ENCODE measurements at regions not wholly inside any gene's neighbourhood (a gene's known extent, or its start where the extent isn't known, plus 50 kb on each side); places are given as distances from the start of the nearest gene placed in this dataset.
"Not testable (repeated sequence)": the region's sequence is repeated elsewhere in the genome, so short reads cannot be mapped to it uniquely, and the experiment has no call there.

DNA sequence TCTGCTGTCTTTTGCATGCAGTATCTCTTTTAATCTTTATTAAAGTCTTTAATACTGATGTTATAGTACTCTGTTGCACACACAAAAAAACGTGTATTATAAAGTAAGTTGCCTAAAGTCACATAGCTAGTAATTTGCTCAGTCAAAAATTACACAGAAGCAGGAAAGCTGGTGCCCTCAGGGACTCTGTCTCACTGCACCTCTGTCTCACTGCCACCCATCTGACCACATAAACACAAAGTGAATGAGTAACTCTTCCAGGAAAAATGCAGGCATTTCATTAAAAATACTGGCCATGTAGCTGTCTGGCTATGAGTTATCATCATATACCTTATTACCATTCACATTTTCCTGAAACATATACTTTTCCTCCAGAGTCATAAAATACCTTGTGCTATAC is 591.7 kb downstream of the CSNK1G3 start:
- H3K27ac Mint-ChIP-seq = no peak overlapping the region

DNA sequence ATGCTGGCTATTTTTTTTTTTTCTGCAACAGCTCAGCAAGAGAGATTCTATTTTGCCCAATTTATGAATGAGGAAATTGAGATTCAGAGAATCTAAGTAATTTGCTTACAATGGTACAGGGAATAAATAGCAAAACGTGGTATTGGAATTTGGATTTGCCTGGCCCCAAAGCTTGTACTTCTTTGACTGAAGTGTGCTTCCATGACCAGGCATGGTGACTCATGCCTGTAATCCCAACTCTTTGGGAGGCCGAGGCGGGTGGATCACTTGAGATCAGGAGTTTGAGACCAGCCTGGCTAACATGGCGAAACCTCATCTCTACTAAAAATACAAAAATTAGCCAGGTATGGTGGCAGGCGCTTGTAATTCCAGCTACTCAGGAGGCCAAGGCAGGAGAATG is 591.1 kb downstream of the CSNK1G3 start:
- H3K9me3 Mint-ChIP-seq (ENCODE audit: low read depth); H3K36me3 Mint-ChIP-seq (ENCODE audit: insufficient read depth); DNase-seq (ENCODE audit: low spot score, unreplicated experiment); H3K27ac Mint-ChIP-seq; H3K4me1 Mint-ChIP-seq (ENCODE audit: low read depth); H3K4me3 Mint-ChIP-seq (ENCODE audit: low read depth); H3K27me3 Mint-ChIP-seq: not testable (repeated sequence)

More for the DNA sequence above, 591.7 kb downstream of the CSNK1G3 start:
- H3K36me3 Mint-ChIP-seq (ENCODE audit: insufficient read depth) = no peaks in the 10 kb centered on the region
- H3K9me3 Mint-ChIP-seq (ENCODE audit: low read depth) = peaks cover 3% of the 10 kb centered on the region
- H3K27me3 Mint-ChIP-seq = no peaks in the 10 kb centered on the region
- H3K4me1 Mint-ChIP-seq (ENCODE audit: low read depth) = peaks cover 2% of the 10 kb centered on the region
- DNase-seq (ENCODE audit: low spot score, unreplicated experiment) = no peak
- TF ChIP-seq, protein P1, sequence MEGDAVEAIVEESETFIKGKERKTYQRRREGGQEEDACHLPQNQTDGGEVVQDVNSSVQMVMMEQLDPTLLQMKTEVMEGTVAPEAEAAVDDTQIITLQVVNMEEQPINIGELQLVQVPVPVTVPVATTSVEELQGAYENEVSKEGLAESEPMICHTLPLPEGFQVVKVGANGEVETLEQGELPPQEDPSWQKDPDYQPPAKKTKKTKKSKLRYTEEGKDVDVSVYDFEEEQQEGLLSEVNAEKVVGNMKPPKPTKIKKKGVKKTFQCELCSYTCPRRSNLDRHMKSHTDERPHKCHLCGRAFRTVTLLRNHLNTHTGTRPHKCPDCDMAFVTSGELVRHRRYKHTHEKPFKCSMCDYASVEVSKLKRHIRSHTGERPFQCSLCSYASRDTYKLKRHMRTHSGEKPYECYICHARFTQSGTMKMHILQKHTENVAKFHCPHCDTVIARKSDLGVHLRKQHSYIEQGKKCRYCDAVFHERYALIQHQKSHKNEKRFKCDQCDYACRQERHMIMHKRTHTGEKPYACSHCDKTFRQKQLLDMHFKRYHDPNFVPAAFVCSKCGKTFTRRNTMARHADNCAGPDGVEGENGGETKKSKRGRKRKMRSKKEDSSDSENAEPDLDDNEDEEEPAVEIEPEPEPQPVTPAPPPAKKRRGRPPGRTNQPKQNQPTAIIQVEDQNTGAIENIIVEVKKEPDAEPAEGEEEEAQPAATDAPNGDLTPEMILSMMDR (IDR thresholded peaks at IDR 0.05; ENCODE audit: unreplicated experiment) = no peak
- H3K4me3 Mint-ChIP-seq (ENCODE audit: low read depth) = no peak overlapping the region

DNA sequence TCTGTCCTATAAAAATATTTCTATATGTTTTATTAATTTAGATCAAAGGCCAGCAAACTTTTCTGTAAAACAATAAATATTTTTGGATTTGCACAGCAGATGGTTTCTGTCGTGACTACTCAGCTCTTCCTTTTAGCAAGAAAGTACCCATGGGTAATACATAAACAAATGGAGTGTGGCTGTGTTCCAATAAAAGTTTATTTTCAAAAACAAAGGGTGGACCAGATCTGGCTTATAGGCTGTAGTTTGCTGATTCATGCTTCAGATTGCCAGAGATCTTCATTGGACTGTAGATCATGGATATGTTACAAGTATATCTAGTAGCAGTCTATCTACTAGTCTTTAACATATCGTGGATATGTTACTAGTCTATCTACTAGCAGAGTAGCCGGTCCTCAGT is 590.5 kb downstream of the CSNK1G3 start:
- Mint-ChIP-seq H3K36me3 (ENCODE audit: insufficient read depth) (no peaks in the 10 kb centered on the region), H3K27ac (no peak overlapping the region), H3K27me3 (no peaks in the 10 kb centered on the region), H3K4me3 (ENCODE audit: low read depth) (no peak overlapping the region), H3K4me1 (ENCODE audit: low read depth) (no peaks in the 10 kb centered on the region), H3K9me3 (ENCODE audit: low read depth) (peaks cover 3% of the 10 kb centered on the region)
- no peak for DNase-seq (ENCODE audit: low spot score, unreplicated experiment)
- TF ChIP-seq, protein P1 (IDR thresholded peaks at IDR 0.05; ENCODE audit: unreplicated experiment) = no peak

DNA sequence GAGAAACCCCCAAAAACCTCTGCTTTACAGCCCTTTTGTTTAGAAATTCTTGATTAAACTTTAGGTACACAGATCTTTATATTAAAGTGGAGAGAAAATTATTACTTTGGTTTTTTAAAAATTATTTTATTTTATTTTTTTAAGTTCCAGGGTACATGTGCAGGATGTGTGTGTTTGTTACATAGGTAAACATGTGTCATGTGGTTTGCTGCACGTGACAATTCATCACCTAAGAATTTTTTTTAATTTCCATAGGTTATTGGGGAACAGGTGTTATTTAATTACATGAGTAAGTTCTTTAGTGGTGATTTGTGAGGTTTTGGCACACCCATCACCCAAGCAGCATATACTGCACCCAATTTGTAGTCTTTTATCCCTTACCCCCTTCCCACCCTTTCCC is 581.7 kb downstream of the CSNK1G3 start:
- DNase-seq (ENCODE audit: low spot score, unreplicated experiment) = no peak
- Mint-ChIP-seq H3K4me1 (ENCODE audit: low read depth) (peaks cover 13% of the 10 kb centered on the region), H3K36me3 (ENCODE audit: insufficient read depth) (peaks cover 3% of the 10 kb centered on the region), H3K4me3 (ENCODE audit: low read depth) (no peak overlapping the region), H3K27ac (no peak overlapping the region), H3K27me3 (no peaks in the 10 kb centered on the region), H3K9me3 (ENCODE audit: low read depth) (peaks cover 24% of the 10 kb centered on the region)
- TF ChIP-seq, protein P1 (IDR thresholded peaks at IDR 0.05; ENCODE audit: unreplicated experiment) = no peak

DNA sequence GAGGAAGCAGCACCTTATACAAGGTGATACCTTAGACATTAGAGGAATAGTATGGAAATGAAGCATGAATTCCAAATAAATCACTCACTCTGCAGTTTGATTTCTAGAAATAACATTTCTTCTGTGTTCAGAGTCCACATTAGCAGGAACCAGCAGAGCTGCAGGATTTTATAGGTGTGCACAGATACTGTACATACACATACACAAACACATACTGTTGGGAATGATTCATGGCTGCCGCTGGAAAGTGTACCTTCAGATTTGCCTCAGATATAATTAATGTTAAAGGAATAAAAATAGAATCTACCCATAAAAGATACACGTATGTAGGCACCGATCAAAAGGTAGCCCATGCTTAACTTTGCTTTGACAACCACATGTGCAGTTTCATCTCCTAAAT is 578.1 kb downstream of the CSNK1G3 start:
- Mint-ChIP-seq H3K9me3 (ENCODE audit: low read depth) (peaks cover 17% of the 10 kb centered on the region), H3K4me3 (ENCODE audit: low read depth) (no peak overlapping the region), H3K36me3 (ENCODE audit: insufficient read depth) (peaks cover 2% of the 10 kb centered on the region), H3K27ac (no peak overlapping the region), H3K27me3 (no peaks in the 10 kb centered on the region), H3K4me1 (ENCODE audit: low read depth) (peaks cover 27% of the 10 kb centered on the region)
- TF ChIP-seq, protein P1 (IDR thresholded peaks at IDR 0.05; ENCODE audit: unreplicated experiment) = no peak
- no peak for DNase-seq (ENCODE audit: low spot score, unreplicated experiment)

DNA sequence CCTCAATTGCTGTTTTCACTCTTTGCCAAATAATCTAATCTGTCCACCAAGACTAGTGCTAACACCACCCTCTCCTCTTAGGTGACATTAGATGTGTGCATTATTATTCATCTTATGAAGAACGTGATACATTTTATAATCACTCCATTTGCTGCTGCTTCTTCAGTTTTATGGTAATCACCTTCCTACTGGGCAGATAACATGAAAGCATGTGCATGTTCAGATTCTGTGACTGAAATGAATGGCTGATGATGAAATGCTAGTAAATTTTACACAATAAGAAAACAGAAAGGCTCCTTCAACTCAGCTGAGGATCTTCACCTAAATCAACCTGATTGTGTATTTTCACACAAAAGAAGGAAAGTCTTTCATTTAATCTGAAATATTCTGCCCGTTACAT is 577.6 kb downstream of the CSNK1G3 start:
- peaks cover 12% of the 10 kb centered on the region for H3K9me3 Mint-ChIP-seq (ENCODE audit: low read depth)
- TF ChIP-seq, protein P1 (IDR thresholded peaks at IDR 0.05; ENCODE audit: unreplicated experiment) = no peak
- peaks cover 27% of the 10 kb centered on the region for H3K4me1 Mint-ChIP-seq (ENCODE audit: low read depth)
- H3K36me3 Mint-ChIP-seq (ENCODE audit: insufficient read depth) = no peaks in the 10 kb centered on the region
- no peak for DNase-seq (ENCODE audit: low spot score, unreplicated experiment)
- H3K4me3 Mint-ChIP-seq (ENCODE audit: low read depth) = no peak overlapping the region
- H3K27me3 Mint-ChIP-seq = no peaks in the 10 kb centered on the region
- H3K27ac Mint-ChIP-seq = no peak overlapping the region
